ENCODE measurements at regions not wholly inside any gene's neighbourhood (a gene's known extent, or its start where the extent isn't known, plus 50 kb on each side); places are given as distances from the start of the nearest gene placed in this dataset.
A peak's percentile ranks its signal among the peaks of the same experiment; 100 is the strongest.

DNA sequence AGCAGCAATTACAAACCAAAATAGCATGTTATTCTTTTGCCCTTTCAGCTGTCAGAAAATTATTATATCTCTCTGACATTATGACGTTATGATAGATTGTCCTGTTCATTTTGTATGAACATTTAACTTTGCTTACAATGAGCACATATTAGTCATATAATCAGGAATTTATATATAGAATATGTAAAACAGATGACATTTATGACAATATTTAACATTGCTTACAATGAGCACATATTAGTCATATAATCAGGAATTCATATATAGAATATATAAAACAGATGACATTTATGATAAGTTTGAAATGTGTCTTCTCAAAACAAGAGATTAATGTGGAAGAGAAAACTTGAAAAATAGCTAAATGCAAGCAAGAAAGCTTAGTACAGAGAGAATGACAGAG is 1180.2 kb downstream of the CDH12 start:
- H3K9ac ChIP-seq (ENCODE audit: low read depth, low read length), result no peak overlapping the region

DNA sequence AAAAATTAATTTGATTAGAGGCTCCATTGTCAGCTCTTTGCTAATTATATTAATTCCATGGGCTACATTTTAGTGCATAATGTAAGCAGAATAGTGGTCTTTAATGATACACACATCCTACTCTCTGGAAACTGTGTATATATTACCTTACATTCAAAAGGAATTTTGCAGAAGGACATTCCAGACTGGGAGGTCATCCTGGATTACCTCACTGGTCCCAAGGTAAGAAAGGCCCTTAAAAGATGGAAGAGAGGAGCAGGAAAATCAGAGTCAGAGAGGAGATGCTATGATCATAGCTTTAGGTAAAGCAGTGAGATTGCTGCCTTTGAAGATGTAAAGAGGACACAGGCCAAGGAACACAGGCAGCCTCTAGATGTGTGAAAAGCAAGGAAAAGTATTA is 1180.8 kb downstream of the CDH12 start:
- Histone ChIP-seq H3K9me3 (ENCODE audit: insufficient read depth, low read length, severe bottlenecking) (no peaks in the 10 kb centered on the region), H2AFZ (ENCODE audit: low read depth, low read length) (no peak overlapping the region), H3K79me2 (ENCODE audit: insufficient read depth, low read length) (no peaks in the 10 kb centered on the region), H4K20me1 (ENCODE audit: insufficient read depth, low read length) (no peaks in the 10 kb centered on the region), H3K9ac (ENCODE audit: low read depth, low read length) (no peak overlapping the region), H3K4me2 (ENCODE audit: insufficient read depth, low read length) (no peak overlapping the region), H3K27ac (ENCODE audit: low read length) (no peak overlapping the region), H3K36me3 (ENCODE audit: insufficient read depth, low read length) (no peaks in the 10 kb centered on the region), H3K4me1 (ENCODE audit: insufficient read depth, low read length) (no peaks in the 10 kb centered on the region), H3K4me3 (ENCODE audit: low read depth in 1 of 2, low read length in 2 of 2) (no peak overlapping the region), H3K27me3 (ENCODE audit: insufficient read depth, low read length, poor library complexity) (no peaks in the 10 kb centered on the region)
- TF ChIP-seq, protein P1, sequence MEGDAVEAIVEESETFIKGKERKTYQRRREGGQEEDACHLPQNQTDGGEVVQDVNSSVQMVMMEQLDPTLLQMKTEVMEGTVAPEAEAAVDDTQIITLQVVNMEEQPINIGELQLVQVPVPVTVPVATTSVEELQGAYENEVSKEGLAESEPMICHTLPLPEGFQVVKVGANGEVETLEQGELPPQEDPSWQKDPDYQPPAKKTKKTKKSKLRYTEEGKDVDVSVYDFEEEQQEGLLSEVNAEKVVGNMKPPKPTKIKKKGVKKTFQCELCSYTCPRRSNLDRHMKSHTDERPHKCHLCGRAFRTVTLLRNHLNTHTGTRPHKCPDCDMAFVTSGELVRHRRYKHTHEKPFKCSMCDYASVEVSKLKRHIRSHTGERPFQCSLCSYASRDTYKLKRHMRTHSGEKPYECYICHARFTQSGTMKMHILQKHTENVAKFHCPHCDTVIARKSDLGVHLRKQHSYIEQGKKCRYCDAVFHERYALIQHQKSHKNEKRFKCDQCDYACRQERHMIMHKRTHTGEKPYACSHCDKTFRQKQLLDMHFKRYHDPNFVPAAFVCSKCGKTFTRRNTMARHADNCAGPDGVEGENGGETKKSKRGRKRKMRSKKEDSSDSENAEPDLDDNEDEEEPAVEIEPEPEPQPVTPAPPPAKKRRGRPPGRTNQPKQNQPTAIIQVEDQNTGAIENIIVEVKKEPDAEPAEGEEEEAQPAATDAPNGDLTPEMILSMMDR (IDR thresholded peaks at IDR 0.05; ENCODE audit: borderline replicate concordance, extremely low read depth, low read length, poor library complexity, severe bottlenecking), result no peak
- no peak for TF ChIP-seq EZH2 (IDR thresholded peaks at IDR 0.05; ENCODE audit: borderline replicate concordance, low read depth, low read length, severe bottlenecking)
- DNase-seq, result no peak
- ATAC-seq (ENCODE audit: insufficient read depth, low read depth), result no peak

More for the DNA sequence above, 1180.2 kb downstream of the CDH12 start:
- TF ChIP-seq EZH2 (IDR thresholded peaks at IDR 0.05; ENCODE audit: borderline replicate concordance, low read depth, low read length, severe bottlenecking), result no peak
- TF ChIP-seq, protein P1 (IDR thresholded peaks at IDR 0.05; ENCODE audit: borderline replicate concordance, extremely low read depth, low read length, poor library complexity, severe bottlenecking), result no peak
- no peak for ATAC-seq (ENCODE audit: insufficient read depth, low read depth)
- H3K9me3 ChIP-seq (ENCODE audit: insufficient read depth, low read length, severe bottlenecking), result no peaks in the 10 kb centered on the region
- H3K36me3 ChIP-seq (ENCODE audit: insufficient read depth, low read length), result no peaks in the 10 kb centered on the region
- DNase-seq, result no peak
- no peak overlapping the region for H3K27ac ChIP-seq (ENCODE audit: low read length)
- H4K20me1 ChIP-seq (ENCODE audit: insufficient read depth, low read length), result no peaks in the 10 kb centered on the region
- no peak overlapping the region for H3K4me3 ChIP-seq (ENCODE audit: low read depth in 1 of 2, low read length in 2 of 2)
- H3K4me2 ChIP-seq (ENCODE audit: insufficient read depth, low read length), result no peak overlapping the region
- H3K79me2 ChIP-seq (ENCODE audit: insufficient read depth, low read length), result no peaks in the 10 kb centered on the region
- H2AFZ ChIP-seq (ENCODE audit: low read depth, low read length), result no peak overlapping the region
- H3K4me1 ChIP-seq (ENCODE audit: insufficient read depth, low read length), result no peaks in the 10 kb centered on the region
- no peaks in the 10 kb centered on the region for H3K27me3 ChIP-seq (ENCODE audit: insufficient read depth, low read length, poor library complexity)

DNA sequence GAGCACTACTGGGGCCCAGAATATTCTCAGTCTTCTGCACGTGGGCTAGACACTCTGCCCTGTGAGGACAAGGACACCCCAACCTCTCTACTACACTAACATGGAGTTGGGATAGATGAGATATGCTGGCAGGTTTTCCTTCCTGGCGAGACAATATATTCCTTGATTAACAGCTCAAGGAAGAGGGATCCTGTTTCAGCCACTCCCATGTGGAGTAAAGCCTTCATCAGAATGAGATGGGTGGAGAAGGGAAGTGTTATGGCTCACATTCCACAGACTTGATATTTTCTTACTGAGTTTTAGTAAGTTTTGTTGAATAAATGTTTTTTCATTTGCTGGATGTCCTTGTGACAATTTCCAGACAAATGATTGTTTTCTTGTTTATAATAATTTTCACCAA is 1187.6 kb downstream of the CDH12 start:
- no peak overlapping the region for H3K4me2 ChIP-seq (ENCODE audit: insufficient read depth, low read length)
- H3K27me3 ChIP-seq (ENCODE audit: insufficient read depth, low read length, poor library complexity), result no peaks in the 10 kb centered on the region
- H2AFZ ChIP-seq (ENCODE audit: low read depth, low read length), result no peak overlapping the region
- no peak overlapping the region for H3K9ac ChIP-seq (ENCODE audit: low read depth, low read length)
- TF ChIP-seq, protein P1 (IDR thresholded peaks at IDR 0.05; ENCODE audit: borderline replicate concordance, extremely low read depth, low read length, poor library complexity, severe bottlenecking), result no peak
- TF ChIP-seq EZH2 (IDR thresholded peaks at IDR 0.05; ENCODE audit: borderline replicate concordance, low read depth, low read length, severe bottlenecking), result no peak
- DNase-seq, result no peak
- no peak overlapping the region for H3K4me3 ChIP-seq (ENCODE audit: low read depth in 1 of 2, low read length in 2 of 2)
- H4K20me1 ChIP-seq (ENCODE audit: insufficient read depth, low read length), result no peaks in the 10 kb centered on the region
- no peaks in the 10 kb centered on the region for H3K79me2 ChIP-seq (ENCODE audit: insufficient read depth, low read length)
- H3K9me3 ChIP-seq (ENCODE audit: insufficient read depth, low read length, severe bottlenecking), result no peaks in the 10 kb centered on the region
- H3K4me1 ChIP-seq (ENCODE audit: insufficient read depth, low read length), result no peaks in the 10 kb centered on the region
- no peak for ATAC-seq (ENCODE audit: insufficient read depth, low read depth)
- H3K27ac ChIP-seq (ENCODE audit: low read length), result no peak overlapping the region
- no peaks in the 10 kb centered on the region for H3K36me3 ChIP-seq (ENCODE audit: insufficient read depth, low read length)

DNA sequence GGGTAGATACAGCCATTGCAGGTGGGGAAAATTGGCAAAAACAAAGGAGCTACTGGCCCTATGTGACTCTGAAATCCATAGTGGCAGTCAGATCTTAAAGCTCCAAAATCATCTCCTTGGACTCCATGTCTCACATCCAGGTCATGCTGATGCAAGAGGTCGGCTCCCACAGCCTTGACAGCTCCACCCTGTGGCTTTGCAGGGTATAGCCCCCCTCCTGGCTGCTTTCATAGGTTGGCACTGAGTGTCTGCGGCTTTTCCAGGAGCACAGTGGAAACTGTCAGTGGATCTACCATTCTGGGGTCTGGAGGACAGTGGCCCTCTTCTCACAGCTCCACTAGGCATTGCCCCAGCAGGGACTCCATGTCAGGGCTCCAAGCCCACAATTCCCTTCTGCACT is 1190.1 kb downstream of the CDH12 start:
- no peaks in the 10 kb centered on the region for H3K79me2 ChIP-seq (ENCODE audit: insufficient read depth, low read length)
- ATAC-seq (ENCODE audit: insufficient read depth, low read depth) (no peak), DNase-seq (no peak)
- H3K4me2 ChIP-seq (ENCODE audit: insufficient read depth, low read length), result no peak overlapping the region
- no peak for TF ChIP-seq EZH2 (IDR thresholded peaks at IDR 0.05; ENCODE audit: borderline replicate concordance, low read depth, low read length, severe bottlenecking)
- TF ChIP-seq, protein P1 (IDR thresholded peaks at IDR 0.05; ENCODE audit: borderline replicate concordance, extremely low read depth, low read length, poor library complexity, severe bottlenecking), result peak; percentile 25
- H3K9ac ChIP-seq (ENCODE audit: low read depth, low read length), result no peak overlapping the region
- H3K36me3 ChIP-seq (ENCODE audit: insufficient read depth, low read length), result no peaks in the 10 kb centered on the region
- no peak overlapping the region for H3K4me3 ChIP-seq (ENCODE audit: low read depth in 1 of 2, low read length in 2 of 2)
- no peak overlapping the region for H2AFZ ChIP-seq (ENCODE audit: low read depth, low read length)
- H4K20me1 ChIP-seq (ENCODE audit: insufficient read depth, low read length), result no peaks in the 10 kb centered on the region
- H3K27me3 ChIP-seq (ENCODE audit: insufficient read depth, low read length, poor library complexity), result no peaks in the 10 kb centered on the region
- no peaks in the 10 kb centered on the region for H3K9me3 ChIP-seq (ENCODE audit: insufficient read depth, low read length, severe bottlenecking)
- H3K27ac ChIP-seq (ENCODE audit: low read length), result no peak overlapping the region
- no peaks in the 10 kb centered on the region for H3K4me1 ChIP-seq (ENCODE audit: insufficient read depth, low read length)

Data from DND-41 (cell line).